ENCODE measurements at regions not wholly inside any gene's neighbourhood (a gene's known extent, or its start where the extent isn't known, plus 50 kb on each side); places are given as distances from the start of the nearest gene placed in this dataset.

DNA sequence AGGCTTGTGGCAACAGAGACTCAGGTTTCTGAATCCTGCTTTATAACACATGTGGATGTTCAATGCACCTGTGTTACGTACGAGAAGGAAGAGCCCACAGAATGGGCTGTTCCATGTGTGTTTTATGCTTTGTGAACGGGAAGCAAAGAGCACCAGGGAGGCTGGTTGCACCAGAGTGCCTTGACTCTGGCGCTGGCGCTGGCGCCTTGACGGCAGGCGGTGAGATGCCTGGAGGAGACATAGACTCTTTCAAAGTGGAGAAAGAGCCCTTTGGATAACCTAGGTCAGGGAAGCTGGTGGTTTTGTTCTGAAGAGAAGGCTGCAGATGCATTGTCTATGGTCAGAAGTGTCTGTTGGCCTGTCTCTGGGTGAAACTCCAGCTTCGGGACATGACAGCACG is 80.2 kb upstream of the APCDD1 start:
- ChIA-PET CTCF (no interaction called here), RAD21 (ENCODE audit: low non-redundant PET in 1 of 2, low total read pairs in 2 of 2, uncharacterized antibody in 2 of 2, unreplicated experiment in 2 of 2) (no interaction called here), POLR2A (no interaction called here)
- H3K9me3 ChIP-seq (ENCODE audit: control insufficient read depth in 1 of 2, insufficient read depth in 1 of 2, low read depth in 1 of 2, low read length in 2 of 2): no peaks in the 10 kb centered on the region
- intact Hi-C loops (cut with micrococcal nuclease): no loop called here
- DNase-seq (ENCODE audit: low read depth, low spot score): no peak
- BruUV-seq (replicated peaks): no TSS peak
- no peaks in the 10 kb centered on the region for H3K9me2 ChIP-seq (ENCODE audit: insufficient read depth)
- H4K20me1 ChIP-seq (ENCODE audit: insufficient read depth): no peaks in the 10 kb centered on the region
- H3K9ac ChIP-seq (ENCODE audit: low read length): no peak overlapping the region
- no peaks in the 10 kb centered on the region for H3K4me1 ChIP-seq (ENCODE audit: control insufficient read depth in 1 of 2, insufficient read depth in 2 of 2, low read length in 2 of 2)
- H2AFZ ChIP-seq (ENCODE audit: low read depth, low read length, poor library complexity, severe bottlenecking): no peak overlapping the region
- H3K79me2 ChIP-seq (ENCODE audit: insufficient read depth, low read length): no peaks in the 10 kb centered on the region
- peaks cover 58% of the 10 kb centered on the region for H3K27me3 ChIP-seq (ENCODE audit: insufficient read depth, low read length)
- no peak for TF ChIP-seq ATF3 (IDR thresholded peaks at IDR 0.05)
- TF ChIP-seq TCF7L2 (IDR thresholded peaks at IDR 0.05; ENCODE audit: borderline replicate concordance, extremely low read depth, insufficient read depth, insufficient read length): no peak
- TF ChIP-seq, protein P1, sequence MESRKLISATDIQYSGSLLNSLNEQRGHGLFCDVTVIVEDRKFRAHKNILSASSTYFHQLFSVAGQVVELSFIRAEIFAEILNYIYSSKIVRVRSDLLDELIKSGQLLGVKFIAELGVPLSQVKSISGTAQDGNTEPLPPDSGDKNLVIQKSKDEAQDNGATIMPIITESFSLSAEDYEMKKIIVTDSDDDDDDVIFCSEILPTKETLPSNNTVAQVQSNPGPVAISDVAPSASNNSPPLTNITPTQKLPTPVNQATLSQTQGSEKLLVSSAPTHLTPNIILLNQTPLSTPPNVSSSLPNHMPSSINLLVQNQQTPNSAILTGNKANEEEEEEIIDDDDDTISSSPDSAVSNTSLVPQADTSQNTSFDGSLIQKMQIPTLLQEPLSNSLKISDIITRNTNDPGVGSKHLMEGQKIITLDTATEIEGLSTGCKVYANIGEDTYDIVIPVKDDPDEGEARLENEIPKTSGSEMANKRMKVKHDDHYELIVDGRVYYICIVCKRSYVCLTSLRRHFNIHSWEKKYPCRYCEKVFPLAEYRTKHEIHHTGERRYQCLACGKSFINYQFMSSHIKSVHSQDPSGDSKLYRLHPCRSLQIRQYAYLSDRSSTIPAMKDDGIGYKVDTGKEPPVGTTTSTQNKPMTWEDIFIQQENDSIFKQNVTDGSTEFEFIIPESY (IDR thresholded peaks at IDR 0.05; ENCODE audit: extremely low read depth, insufficient replicate concordance, low read length): no peak
- no peak for TF ChIP-seq CBX3 (IDR thresholded peaks at IDR 0.05; ENCODE audit: low read depth)
- no peak for TF ChIP-seq EGR1 (IDR thresholded peaks at IDR 0.05; ENCODE audit: low read depth)
- no peak for TF ChIP-seq SIN3A (IDR thresholded peaks at IDR 0.05; ENCODE audit: low read depth)
- TF ChIP-seq YY1 (IDR thresholded peaks at IDR 0.05; ENCODE audit: extremely low read depth, insufficient replicate concordance, low read depth, low read length): no peak
- no peak for TF ChIP-seq ZFX (IDR thresholded peaks at IDR 0.05)
- H3K4me2 ChIP-seq (ENCODE audit: low read length): no peak overlapping the region
- no peak for ATAC-seq
- H3K4me3 ChIP-seq (replicated peaks in 1 of 2; ENCODE audit: low read depth in 1 of 2, low read length in 2 of 2): no peak overlapping the region
- H3K36me3 ChIP-seq (ENCODE audit: control insufficient read depth in 1 of 2, insufficient read depth in 2 of 2, low read length in 2 of 2): no peaks in the 10 kb centered on the region
- H3K27ac ChIP-seq (ENCODE audit: low read depth, low read length): no peak overlapping the region

Measured in HCT116 (cell line).